ENCODE measurements at regions not wholly inside any gene's neighbourhood (a gene's known extent, or its start where the extent isn't known, plus 50 kb on each side); places are given as distances from the start of the nearest gene placed in this dataset.

DNA sequence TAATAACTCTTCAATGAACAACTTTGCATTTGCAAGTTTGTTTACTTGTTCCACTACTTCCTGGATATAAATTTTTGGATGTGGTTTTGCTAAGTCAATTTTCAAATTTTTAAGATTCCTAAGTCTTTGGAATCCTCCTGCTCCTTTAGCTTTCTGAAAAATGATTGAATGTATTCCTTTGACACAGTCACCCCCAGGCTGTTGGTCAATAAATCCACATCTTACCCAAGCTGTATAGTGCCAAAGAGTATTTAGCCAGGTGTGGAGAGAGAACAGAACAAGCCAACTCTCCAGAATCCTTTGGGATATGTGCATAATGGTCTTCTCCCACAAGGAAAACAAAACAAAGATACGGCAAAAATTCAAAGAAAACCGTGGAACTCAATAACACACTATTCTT lies 56.9 kb upstream of the INTU start (continued):
- TF ChIP-seq, protein P1, sequence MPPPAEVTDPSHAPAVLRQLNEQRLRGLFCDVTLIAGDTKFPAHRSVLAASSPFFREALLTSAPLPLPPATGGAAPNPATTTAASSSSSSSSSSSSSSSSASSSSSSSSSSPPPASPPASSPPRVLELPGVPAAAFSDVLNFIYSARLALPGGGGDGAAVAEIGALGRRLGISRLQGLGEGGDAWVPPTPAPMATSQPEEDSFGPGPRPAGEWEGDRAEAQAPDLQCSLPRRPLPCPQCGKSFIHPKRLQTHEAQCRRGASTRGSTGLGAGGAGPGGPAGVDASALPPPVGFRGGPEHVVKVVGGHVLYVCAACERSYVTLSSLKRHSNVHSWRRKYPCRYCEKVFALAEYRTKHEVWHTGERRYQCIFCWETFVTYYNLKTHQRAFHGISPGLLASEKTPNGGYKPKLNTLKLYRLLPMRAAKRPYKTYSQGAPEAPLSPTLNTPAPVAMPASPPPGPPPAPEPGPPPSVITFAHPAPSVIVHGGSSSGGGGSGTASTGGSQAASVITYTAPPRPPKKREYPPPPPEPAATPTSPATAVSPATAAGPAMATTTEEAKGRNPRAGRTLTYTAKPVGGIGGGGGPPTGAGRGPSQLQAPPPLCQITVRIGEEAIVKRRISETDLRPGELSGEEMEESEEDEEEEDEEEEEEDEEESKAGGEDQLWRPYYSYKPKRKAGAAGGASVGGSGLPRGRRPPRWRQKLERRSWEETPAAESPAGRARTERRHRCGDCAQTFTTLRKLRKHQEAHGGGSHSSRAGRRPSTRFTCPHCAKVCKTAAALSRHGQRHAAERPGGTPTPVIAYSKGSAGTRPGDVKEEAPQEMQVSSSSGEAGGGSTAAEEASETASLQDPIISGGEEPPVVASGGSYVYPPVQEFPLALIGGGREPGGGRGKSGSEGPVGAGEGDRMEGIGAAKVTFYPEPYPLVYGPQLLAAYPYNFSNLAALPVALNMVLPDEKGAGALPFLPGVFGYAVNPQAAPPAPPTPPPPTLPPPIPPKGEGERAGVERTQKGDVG (CRISPR knock-in tag; IDR thresholded peaks at IDR 0.05; ENCODE audit: borderline replicate concordance), result no peak
- no peak for TF ChIP-seq RAD51 (IDR thresholded peaks at IDR 0.05; ENCODE audit: borderline replicate concordance)
- TF ChIP-seq ZNF263 (CRISPR knock-in tag; IDR thresholded peaks at IDR 0.05), result no peak
- TF ChIP-seq, protein P2, sequence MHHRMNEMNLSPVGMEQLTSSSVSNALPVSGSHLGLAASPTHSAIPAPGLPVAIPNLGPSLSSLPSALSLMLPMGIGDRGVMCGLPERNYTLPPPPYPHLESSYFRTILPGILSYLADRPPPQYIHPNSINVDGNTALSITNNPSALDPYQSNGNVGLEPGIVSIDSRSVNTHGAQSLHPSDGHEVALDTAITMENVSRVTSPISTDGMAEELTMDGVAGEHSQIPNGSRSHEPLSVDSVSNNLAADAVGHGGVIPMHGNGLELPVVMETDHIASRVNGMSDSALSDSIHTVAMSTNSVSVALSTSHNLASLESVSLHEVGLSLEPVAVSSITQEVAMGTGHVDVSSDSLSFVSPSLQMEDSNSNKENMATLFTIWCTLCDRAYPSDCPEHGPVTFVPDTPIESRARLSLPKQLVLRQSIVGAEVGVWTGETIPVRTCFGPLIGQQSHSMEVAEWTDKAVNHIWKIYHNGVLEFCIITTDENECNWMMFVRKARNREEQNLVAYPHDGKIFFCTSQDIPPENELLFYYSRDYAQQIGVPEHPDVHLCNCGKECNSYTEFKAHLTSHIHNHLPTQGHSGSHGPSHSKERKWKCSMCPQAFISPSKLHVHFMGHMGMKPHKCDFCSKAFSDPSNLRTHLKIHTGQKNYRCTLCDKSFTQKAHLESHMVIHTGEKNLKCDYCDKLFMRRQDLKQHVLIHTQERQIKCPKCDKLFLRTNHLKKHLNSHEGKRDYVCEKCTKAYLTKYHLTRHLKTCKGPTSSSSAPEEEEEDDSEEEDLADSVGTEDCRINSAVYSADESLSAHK (CRISPR knock-in tag; IDR thresholded peaks at IDR 0.05; ENCODE audit: borderline replicate concordance), result no peak

DNA sequence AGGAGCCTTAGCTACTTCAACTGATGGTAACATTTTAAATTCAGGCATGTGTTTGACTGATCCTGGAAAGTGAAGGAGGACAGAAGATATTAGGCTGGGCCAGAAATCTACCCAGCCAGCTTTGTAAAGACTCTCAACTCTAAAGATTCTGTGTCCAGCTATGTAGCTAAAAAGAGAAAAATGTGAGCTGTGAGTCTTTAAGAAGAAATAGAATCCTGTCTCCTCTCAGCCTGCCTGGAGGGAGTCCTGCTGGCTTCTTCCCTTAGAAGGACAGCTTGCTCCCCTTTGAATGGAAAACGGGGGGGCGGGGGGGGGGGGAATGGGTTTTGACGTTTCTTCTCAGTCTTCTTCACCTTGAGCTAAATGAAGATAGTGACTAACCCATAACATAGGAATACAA lies 54.3 kb upstream of the INTU start:
- Histone ChIP-seq H2AFZ (ENCODE audit: low read length) (no peak overlapping the region), H3K27ac (ENCODE audit: extremely low read length, insufficient read depth, low read length) (no peak overlapping the region), H3K4me2 (ENCODE audit: low read depth, low read length) (no peak overlapping the region), H3K79me2 (ENCODE audit: insufficient read depth, low read length) (no peaks in the 10 kb centered on the region), H3K9me3 (ENCODE audit: low read length) (no peaks in the 10 kb centered on the region), H3K4me1 (ENCODE audit: insufficient read depth, low read length) (no peaks in the 10 kb centered on the region), H3K27me3 (ENCODE audit: control insufficient read depth in 1 of 2, insufficient read depth in 2 of 2, low read length in 2 of 2) (peaks cover 0 to 11% of the 10 kb centered on the region in 2 experiments; a peak in 3 of 5 replicates), H3K9ac (ENCODE audit: insufficient read depth, low read depth, low read length) (no peak overlapping the region), H4K20me1 (ENCODE audit: insufficient read depth, low read length) (no peaks in the 10 kb centered on the region), H3K4me3 (replicated peaks in 1 of 3; ENCODE audit: insufficient read depth in 1 of 3, low read depth in 2 of 3, low read length in 3 of 3) (no peak overlapping the region), H3K36me3 (replicated peaks in 1 of 2; ENCODE audit: control insufficient read depth in 1 of 2, insufficient read depth in 2 of 2, low read length in 2 of 2) (no peaks in the 10 kb centered on the region)
- no peak for FAIRE-seq
- BruUV-seq (replicated peaks), result no TSS peak
- ATAC-seq, result no peak
- WGBS (ENCODE audit: low lambda C conversion rate), result 6% methylated on average over 3 of the region's 3 CpGs
- ChIA-PET CTCF (ENCODE audit: low intra/inter-chr PET ratio, low total read pairs) (no interaction called here), POLR2A (no interaction called here)
- no peak for TF ChIP-seq PHF8 (CRISPR knock-in tag; IDR thresholded peaks at IDR 0.05)
- no peak for TF ChIP-seq ZNF780A (CRISPR knock-in tag; IDR thresholded peaks at IDR 0.05)
- no peak for TF ChIP-seq RELA (CRISPR knock-in tag; IDR thresholded peaks at IDR 0.05)
- TF ChIP-seq HNRNPUL1 (IDR thresholded peaks at IDR 0.05; ENCODE audit: low read depth, low read length), result no peak
- TF ChIP-seq SPEN (CRISPR knock-in tag; IDR thresholded peaks at IDR 0.05; ENCODE audit: low read depth), result no peak
- TF ChIP-seq, protein P3, sequence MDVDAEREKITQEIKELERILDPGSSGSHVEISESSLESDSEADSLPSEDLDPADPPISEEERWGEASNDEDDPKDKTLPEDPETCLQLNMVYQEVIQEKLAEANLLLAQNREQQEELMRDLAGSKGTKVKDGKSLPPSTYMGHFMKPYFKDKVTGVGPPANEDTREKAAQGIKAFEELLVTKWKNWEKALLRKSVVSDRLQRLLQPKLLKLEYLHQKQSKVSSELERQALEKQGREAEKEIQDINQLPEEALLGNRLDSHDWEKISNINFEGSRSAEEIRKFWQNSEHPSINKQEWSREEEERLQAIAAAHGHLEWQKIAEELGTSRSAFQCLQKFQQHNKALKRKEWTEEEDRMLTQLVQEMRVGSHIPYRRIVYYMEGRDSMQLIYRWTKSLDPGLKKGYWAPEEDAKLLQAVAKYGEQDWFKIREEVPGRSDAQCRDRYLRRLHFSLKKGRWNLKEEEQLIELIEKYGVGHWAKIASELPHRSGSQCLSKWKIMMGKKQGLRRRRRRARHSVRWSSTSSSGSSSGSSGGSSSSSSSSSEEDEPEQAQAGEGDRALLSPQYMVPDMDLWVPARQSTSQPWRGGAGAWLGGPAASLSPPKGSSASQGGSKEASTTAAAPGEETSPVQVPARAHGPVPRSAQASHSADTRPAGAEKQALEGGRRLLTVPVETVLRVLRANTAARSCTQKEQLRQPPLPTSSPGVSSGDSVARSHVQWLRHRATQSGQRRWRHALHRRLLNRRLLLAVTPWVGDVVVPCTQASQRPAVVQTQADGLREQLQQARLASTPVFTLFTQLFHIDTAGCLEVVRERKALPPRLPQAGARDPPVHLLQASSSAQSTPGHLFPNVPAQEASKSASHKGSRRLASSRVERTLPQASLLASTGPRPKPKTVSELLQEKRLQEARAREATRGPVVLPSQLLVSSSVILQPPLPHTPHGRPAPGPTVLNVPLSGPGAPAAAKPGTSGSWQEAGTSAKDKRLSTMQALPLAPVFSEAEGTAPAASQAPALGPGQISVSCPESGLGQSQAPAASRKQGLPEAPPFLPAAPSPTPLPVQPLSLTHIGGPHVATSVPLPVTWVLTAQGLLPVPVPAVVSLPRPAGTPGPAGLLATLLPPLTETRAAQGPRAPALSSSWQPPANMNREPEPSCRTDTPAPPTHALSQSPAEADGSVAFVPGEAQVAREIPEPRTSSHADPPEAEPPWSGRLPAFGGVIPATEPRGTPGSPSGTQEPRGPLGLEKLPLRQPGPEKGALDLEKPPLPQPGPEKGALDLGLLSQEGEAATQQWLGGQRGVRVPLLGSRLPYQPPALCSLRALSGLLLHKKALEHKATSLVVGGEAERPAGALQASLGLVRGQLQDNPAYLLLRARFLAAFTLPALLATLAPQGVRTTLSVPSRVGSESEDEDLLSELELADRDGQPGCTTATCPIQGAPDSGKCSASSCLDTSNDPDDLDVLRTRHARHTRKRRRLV (CRISPR knock-in tag; IDR thresholded peaks at IDR 0.05), result no peak
- in situ Hi-C loops (cut with HindIII; ENCODE audit: extremely low pct_ligation_motif_present, low pct_unique_long_range_greater_than_20kb) (no loop called here), intact Hi-C loops (cut with micrococcal nuclease; ENCODE audit: unreplicated experiment) (no loop called here)
- no peak for DNase-seq (ENCODE audit: low spot score)
